ENCODE measurements at regions not wholly inside any gene's neighbourhood (a gene's known extent, or its start where the extent isn't known, plus 50 kb on each side); places are given as distances from the start of the nearest gene placed in this dataset.

- no peak for DNase-seq
Measured at GRCh38 chr12:115095073-115095748, 411.2 kb upstream of the TBX3 start.

DNA sequence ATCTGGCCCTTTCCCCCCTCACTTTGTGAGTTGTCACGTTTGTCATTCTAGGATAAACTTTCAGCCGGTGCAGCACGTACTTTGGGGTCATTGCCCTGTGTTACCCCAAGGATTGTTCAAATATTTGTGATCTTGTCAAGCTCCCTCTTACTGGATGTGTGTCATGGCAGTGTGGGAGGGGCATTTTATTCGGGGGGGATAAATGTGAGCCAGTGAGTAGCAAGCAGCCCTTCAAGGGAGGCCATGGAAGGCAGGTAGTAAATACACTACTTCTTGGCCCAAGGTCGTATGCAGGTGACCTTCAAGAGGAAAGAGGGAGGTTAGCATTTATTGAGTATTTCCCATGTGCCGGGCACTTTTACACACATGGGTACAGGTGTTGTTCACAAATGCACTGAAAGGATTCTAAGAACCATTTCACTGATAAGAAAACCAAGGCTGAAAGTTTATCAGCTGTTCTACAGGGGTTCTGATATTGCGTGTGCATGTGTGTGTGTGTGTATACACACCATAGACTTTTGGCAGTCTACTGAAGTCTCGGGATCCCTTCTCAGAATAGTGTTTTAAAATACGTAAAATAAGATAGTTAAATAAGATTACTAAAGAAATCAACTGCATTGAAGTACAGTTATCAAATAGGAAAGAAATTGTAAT lies 410.3 kb upstream of the TBX3 start:
- DNase-seq = no peak

GRCh38 chr12:115093261-115093660 lies 409.3 kb upstream of the TBX3 start:
- DNase-seq = no peak

DNA sequence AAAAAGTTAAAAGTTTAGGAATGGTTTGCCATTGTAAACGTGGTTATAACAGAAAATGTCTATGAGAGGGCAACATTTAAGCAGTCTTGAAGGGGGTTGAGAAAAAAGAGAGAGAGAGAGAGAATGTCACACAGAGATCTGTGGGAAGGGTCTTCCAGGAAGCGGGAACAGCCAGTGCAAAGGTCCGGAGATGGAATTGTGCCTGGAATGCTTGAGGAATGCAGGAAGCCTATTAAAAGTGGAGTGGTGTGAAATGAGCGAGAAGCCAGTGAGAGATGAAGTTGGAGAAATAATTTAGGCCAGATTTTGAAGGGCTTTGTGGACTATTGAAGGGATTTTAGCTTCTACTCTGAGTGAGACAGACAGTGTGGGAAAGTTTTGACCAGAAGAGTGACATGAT lies 406.8 kb upstream of the TBX3 start:
- no peak for DNase-seq

DNA sequence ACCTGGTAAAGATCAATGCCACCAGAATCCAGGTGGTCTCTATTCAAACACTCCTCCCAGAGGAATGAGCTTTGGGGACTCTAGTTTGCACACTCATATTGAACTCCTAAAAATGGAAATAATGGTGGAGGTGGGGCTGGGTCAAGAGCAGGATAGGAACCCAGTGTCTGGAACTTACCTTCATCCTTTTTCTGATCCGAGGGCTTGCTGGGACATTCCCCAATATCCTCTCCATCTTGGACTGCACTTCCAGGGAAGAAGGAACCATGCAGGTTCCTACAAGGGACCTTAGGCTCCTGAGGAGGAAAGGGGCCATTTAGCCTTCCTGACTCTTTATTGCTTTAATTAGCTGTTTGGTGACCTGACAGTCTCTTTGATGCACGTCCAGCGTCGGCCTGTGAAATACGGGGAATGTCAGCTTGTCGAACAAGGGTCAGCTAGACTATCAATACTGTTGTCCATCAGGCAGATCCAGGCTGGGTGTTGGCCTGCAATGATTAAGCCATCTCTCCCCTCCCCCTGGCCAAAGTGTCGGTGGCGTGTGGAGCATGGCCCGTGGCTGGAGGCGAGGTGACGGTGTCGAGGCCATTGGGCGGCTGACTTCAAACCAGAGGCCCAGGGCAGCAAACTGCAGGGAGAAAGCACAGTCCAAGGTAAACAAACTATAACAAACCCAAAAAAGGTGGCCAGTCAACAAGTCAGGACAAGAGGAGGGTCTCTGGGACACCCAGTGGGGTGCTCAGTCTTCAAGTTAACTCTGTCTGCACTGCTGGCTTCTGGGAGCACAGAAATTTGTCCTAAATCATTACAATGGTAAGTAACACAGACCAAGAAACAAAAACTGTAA lies 405.2 kb upstream of the TBX3 start:
- DNase-seq = no peak

GRCh38 chr12:115088328-115088994 lies 404.5 kb upstream of the TBX3 start:
- no peak for DNase-seq

GRCh38 chr12:115085594-115085993 lies 401.6 kb upstream of the TBX3 start:
- DNase-seq = no peak

- DNase-seq = no peak
Measured at GRCh38 chr12:115079760-115080159, 395.8 kb upstream of the TBX3 start.

DNA sequence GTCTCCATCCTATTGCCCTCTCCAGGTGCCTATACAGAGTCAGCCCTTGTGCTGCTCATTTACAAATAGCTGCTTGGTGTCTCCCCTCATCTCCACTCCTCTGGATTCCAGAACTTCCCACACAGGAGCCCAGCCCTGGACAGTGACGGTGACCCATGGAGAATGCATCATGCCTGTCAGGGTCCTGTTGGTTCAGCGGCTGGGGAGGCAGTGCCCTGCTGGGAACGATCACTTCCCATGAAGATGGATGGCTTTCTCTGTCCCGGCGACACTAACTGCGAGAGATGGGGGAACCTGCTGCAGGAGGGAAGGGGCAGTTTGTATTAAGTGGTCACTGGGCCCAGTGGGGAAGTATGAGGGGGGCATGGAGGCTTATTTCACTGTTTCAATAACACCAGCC lies 395.0 kb upstream of the TBX3 start:
- no peak for DNase-seq

- no peak for DNase-seq
Measured at GRCh38 chr12:115078334-115078733, 394.4 kb upstream of the TBX3 start.

GRCh38 chr12:115075552-115076170 lies 391.7 kb upstream of the TBX3 start:
- no peak for DNase-seq

GRCh38 chr12:115074617-115075016 lies 390.6 kb upstream of the TBX3 start:
- DNase-seq = no peak

- no peak for DNase-seq
Measured at GRCh38 chr12:115072712-115073111, 388.7 kb upstream of the TBX3 start.

- no peak for DNase-seq
Measured at GRCh38 chr12:115070313-115070712, 386.3 kb upstream of the TBX3 start.

DNA sequence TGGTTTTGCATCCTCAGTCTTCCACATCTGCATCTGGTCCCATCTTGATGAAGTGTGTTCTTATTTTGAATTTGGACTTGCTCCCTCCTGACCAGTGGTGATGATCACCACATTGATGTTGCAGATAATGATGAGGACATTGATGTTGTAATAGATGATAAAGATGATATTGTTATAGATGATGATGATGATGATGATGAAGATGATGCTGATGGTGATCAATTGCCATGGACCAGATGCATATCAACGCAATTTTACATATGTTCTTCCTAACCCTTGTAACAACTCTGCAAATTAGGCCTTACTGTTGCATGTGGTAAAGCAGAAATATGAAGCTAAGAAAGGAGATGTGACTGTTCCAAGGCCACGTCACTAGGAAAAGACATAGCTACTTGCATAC lies 380.3 kb upstream of the TBX3 start:
- DNase-seq = no peak

DNA sequence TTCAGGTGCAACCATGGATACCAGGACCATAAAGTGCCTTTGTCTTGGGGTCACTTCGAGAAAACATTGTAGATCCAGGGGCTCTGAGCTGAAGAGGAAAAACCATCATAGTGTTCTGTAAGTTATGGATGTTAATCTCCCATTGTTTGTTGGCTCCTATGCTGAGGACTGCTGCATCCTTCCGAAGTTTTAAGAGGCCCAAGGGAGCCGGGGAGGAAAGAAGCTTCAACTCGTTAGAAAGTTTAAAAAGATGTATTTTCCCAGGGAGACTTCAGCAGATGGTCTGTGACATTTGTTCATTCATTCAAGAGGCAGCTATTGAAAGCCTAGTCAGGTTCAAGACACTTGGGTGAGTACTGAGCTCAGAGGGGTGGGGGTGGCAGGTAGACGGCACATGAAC lies 378.8 kb upstream of the TBX3 start:
- no peak for DNase-seq

- DNase-seq = no peak
Measured at GRCh38 chr12:115060477-115061168, 376.6 kb upstream of the TBX3 start.

GRCh38 chr12:115057445-115057844 lies 373.5 kb upstream of the TBX3 start:
- DNase-seq = no peak

DNA sequence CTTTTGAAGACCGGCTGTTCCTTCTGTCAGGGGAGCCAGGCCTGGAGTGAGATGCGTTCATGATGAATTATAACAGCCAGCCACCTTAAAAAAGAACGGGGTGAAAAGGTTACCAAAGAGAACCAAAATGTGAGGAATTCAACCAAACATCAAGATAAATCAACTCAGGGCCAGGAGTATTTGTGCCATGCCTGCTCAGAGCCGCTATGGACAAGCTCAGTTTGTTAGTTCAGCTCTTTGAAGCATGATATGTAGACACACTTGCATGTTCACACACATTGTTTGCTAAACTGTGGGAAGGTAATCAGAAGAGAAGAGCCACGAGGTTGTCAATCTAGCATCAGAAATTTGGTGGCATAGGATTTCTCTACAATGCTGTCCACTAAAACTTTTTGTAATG lies 367.4 kb upstream of the TBX3 start:
- DNase-seq = no peak

- no peak for DNase-seq
Measured at GRCh38 chr12:115049614-115050013, 365.6 kb upstream of the TBX3 start.

GRCh38 chr12:115046805-115047204 lies 362.8 kb upstream of the TBX3 start:
- DNase-seq = no peak

DNA sequence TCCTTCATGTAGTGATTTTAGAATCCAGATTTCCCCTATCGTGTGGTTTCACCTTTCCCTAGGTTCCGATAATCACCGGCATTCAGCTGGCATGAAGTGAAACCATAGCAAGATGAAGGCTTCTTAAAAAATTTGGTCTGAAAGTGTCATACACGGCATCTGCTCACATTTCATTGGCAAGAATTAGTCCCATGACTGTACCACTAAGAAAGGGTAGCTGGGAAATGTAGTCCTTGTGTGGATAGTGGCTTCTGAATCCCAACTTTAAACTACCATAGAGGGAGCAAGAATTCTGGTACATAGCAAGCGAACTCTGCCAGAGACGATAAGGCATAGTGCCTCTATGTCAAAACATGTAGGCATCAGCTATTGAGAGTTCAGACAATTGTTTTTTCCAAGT lies 360.1 kb upstream of the TBX3 start:
- DNase-seq = no peak
